Adrenal gland (tissue), 5 donors: ENCODE measurements at regions not wholly inside any gene's neighbourhood (a gene's known extent, or its start where the extent isn't known, plus 50 kb on each side); places are given as distances from the start of the nearest gene placed in this dataset.

Experiments used
- POLR2A ChIP-seq, 2 donors: fragments of 450-650 bp; IDR thresholded peaks; one replicate each; pipeline ENCODE4 v1.6.1; 2017; ENCODE audit warnings: antibody characterized with exemption in 2 of 2, mild to moderate bottlenecking in 2 of 2, moderate library complexity in 1 of 2
- TF ChIP-seq, protein P1 (sequence below), 6 experiments: fragments of 450-650 bp in 4 of 6; fragments of 200-600 bp in 2 of 6; sonication (generic) in 1 of 6; IDR thresholded peaks; 1 replicate in 5 of 6; 2 replicates in 1 of 6; pipeline versions ENCODE4 v1.5.1 to v1.8.0; 2016 to 2021; ENCODE audit warnings: antibody characterized with exemption in 6 of 6, mild to moderate bottlenecking in 2 of 6, moderate library complexity in 1 of 6
- donor health status: DM: no; HTN: no; CAD: no.

DNA sequence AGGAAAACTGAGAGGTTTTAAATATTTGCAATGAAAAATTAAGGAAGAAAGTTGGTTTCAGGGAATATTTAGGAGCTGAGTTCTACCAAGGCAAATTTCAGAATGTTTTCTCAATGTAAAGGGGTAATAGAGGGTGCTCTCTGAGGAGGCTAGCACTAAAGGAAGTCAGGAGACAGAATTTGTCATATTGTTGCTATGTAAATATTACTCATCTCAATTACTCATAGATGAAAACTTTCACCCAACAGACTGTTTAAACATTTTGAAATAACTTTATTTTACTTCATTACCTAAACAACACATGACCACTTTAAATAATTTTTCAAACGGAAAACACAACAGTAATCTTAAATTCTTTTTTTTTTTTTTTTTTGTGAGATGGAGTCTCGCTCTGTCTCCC is 274.8 kb upstream of the NRG3 start:
- no peak for TF ChIP-seq POLR2A (IDR thresholded peaks at IDR 0.05)
- TF ChIP-seq, protein P1, sequence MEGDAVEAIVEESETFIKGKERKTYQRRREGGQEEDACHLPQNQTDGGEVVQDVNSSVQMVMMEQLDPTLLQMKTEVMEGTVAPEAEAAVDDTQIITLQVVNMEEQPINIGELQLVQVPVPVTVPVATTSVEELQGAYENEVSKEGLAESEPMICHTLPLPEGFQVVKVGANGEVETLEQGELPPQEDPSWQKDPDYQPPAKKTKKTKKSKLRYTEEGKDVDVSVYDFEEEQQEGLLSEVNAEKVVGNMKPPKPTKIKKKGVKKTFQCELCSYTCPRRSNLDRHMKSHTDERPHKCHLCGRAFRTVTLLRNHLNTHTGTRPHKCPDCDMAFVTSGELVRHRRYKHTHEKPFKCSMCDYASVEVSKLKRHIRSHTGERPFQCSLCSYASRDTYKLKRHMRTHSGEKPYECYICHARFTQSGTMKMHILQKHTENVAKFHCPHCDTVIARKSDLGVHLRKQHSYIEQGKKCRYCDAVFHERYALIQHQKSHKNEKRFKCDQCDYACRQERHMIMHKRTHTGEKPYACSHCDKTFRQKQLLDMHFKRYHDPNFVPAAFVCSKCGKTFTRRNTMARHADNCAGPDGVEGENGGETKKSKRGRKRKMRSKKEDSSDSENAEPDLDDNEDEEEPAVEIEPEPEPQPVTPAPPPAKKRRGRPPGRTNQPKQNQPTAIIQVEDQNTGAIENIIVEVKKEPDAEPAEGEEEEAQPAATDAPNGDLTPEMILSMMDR (IDR thresholded peaks at IDR 0.05), result no peak
